ENCODE measurements at regions not wholly inside any gene's neighbourhood (a gene's known extent, or its start where the extent isn't known, plus 50 kb on each side); places are given as distances from the start of the nearest gene placed in this dataset.

DNA sequence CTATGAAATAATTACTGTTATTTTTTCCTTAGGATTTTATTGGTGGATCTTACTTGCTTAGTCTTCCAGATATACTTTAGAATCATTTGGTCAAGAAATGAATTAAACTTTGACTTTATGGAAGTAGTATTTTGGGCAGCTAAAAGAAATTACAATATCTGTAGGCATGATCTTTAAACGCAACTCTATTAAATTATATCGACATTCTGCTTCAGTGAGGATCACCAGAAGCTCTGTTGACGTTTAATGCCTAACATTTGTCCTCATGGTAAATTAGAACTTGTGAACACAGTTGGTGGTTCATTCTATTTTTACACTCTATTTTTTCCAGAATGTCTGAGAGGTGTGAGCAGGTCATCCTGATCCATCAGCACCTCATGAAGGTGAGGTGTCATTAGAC is 211.6 kb downstream of the TMEM167A start:
- H3K36me3 ChIP-seq: no peaks in the 10 kb centered on the region
- H3K27me3 ChIP-seq: no peaks in the 10 kb centered on the region
- no peak overlapping the region for H3K4me3 ChIP-seq (ENCODE audit: low read depth, low read length)
- no peak for TF ChIP-seq CTCF (IDR thresholded peaks at IDR 0.05; ENCODE audit: low read depth, low read length)
- no peak for DNase-seq
- no peaks in the 10 kb centered on the region for H3K4me1 ChIP-seq
- no peaks in the 10 kb centered on the region for H3K9me3 ChIP-seq

- no peaks in the 10 kb centered on the region for H3K9me3 ChIP-seq
- TF ChIP-seq CTCF (IDR thresholded peaks at IDR 0.05; ENCODE audit: low read depth, low read length): no peak
These were observed 213.9 kb downstream of the TMEM167A start for GRCh38 chr5:82863266-82863665.

GRCh38 chr5:82862711-82863110 is 214.5 kb downstream of the TMEM167A start:
- Histone ChIP-seq H3K4me1 (no peaks in the 10 kb centered on the region), H3K4me3 (ENCODE audit: low read depth, low read length) (no peak overlapping the region), H3K27me3 (no peaks in the 10 kb centered on the region), H3K9me3 (no peaks in the 10 kb centered on the region), H3K36me3 (no peaks in the 10 kb centered on the region)
- TF ChIP-seq CTCF (IDR thresholded peaks at IDR 0.05; ENCODE audit: low read depth, low read length): no peak
- DNase-seq: no peak

More at GRCh38 chr5:82863266-82863665, 213.9 kb downstream of the TMEM167A start:
- Histone ChIP-seq H3K36me3 (no peaks in the 10 kb centered on the region), H3K4me1 (no peaks in the 10 kb centered on the region), H3K27me3 (no peaks in the 10 kb centered on the region), H3K4me3 (ENCODE audit: low read depth, low read length) (no peak overlapping the region)
- DNase-seq: no peak

- Histone ChIP-seq H3K4me1 (no peaks in the 10 kb centered on the region), H3K9me3 (no peaks in the 10 kb centered on the region), H3K36me3 (no peaks in the 10 kb centered on the region), H3K27me3 (no peaks in the 10 kb centered on the region), H3K4me3 (ENCODE audit: low read depth, low read length) (no peak overlapping the region)
- no peak for DNase-seq
- TF ChIP-seq CTCF (IDR thresholded peaks at IDR 0.05; ENCODE audit: low read depth, low read length): no peak
These were observed 214.9 kb downstream of the TMEM167A start for GRCh38 chr5:82862261-82862660.

- no peak for TF ChIP-seq CTCF (IDR thresholded peaks at IDR 0.05; ENCODE audit: low read depth, low read length)
- Histone ChIP-seq H3K4me3 (ENCODE audit: low read depth, low read length) (no peak overlapping the region), H3K36me3 (no peaks in the 10 kb centered on the region), H3K4me1 (no peaks in the 10 kb centered on the region), H3K27me3 (no peaks in the 10 kb centered on the region), H3K9me3 (no peaks in the 10 kb centered on the region)
- DNase-seq: no peak
These were observed 215.5 kb downstream of the TMEM167A start for GRCh38 chr5:82861701-82862100.

GRCh38 chr5:82859451-82860140 is 217.6 kb downstream of the TMEM167A start:
- no peak for TF ChIP-seq CTCF (IDR thresholded peaks at IDR 0.05; ENCODE audit: low read depth, low read length)
- H3K4me3 ChIP-seq (ENCODE audit: low read depth, low read length): no peak overlapping the region
- H3K27me3 ChIP-seq: no peaks in the 10 kb centered on the region
- DNase-seq: no peak
- no peaks in the 10 kb centered on the region for H3K9me3 ChIP-seq
- H3K36me3 ChIP-seq: no peaks in the 10 kb centered on the region
- H3K4me1 ChIP-seq: no peaks in the 10 kb centered on the region; the same call in 1 of the 2 replicates

Data from BE2C (cell line).